ENCODE measurements at regions not wholly inside any gene's neighbourhood (a gene's known extent, or its start where the extent isn't known, plus 50 kb on each side); places are given as distances from the start of the nearest gene placed in this dataset.

GRCh38 chr2:116645155-116645554 lies 1169.3 kb upstream of the DDX18 start:
- H2AFZ ChIP-seq (ENCODE audit: low read length) = no peak overlapping the region
- H3K36me3 ChIP-seq (ENCODE audit: insufficient read depth, low read length) = no peaks in the 10 kb centered on the region
- BruUV-seq (replicated peaks) = no TSS peak
- TF ChIP-seq EZH2phosphoT487 (IDR thresholded peaks at IDR 0.05; ENCODE audit: borderline replicate concordance, low read depth, low read length) (no peak), CTCF (conservative IDR thresholded peaks at IDR 0.05; ENCODE audit: low read length) (no peak)
- no peak for DNase-seq (ENCODE audit: low spot score)
- no peak overlapping the region for H3K27ac ChIP-seq (ENCODE audit: low read depth, low read length, poor library complexity, severe bottlenecking)
- no peaks in the 10 kb centered on the region for H3K9me3 ChIP-seq (ENCODE audit: low read length)
- H4K20me1 ChIP-seq (ENCODE audit: insufficient read depth, low read length) = no peaks in the 10 kb centered on the region
- H3K4me3 ChIP-seq (ENCODE audit: low read depth, low read length, poor library complexity, severe bottlenecking) = no peak overlapping the region
- no peaks in the 10 kb centered on the region for H3K79me2 ChIP-seq (ENCODE audit: insufficient read depth, low read depth, low read length)
- H3K4me1 ChIP-seq (ENCODE audit: insufficient read depth, low read length, poor library complexity, severe bottlenecking) = no peaks in the 10 kb centered on the region
- CTCF ChIA-PET (ENCODE audit: unreplicated experiment) = no interaction called here
- H3K9me2 ChIP-seq (ENCODE audit: insufficient read depth, low read length) = no peaks in the 10 kb centered on the region
- POLR2A ChIA-PET = no interaction called here
- intact Hi-C loops (cut with micrococcal nuclease; ENCODE audit: unreplicated experiment) = no loop called here
- H3K4me2 ChIP-seq (ENCODE audit: low read length) = no peak overlapping the region

DNA sequence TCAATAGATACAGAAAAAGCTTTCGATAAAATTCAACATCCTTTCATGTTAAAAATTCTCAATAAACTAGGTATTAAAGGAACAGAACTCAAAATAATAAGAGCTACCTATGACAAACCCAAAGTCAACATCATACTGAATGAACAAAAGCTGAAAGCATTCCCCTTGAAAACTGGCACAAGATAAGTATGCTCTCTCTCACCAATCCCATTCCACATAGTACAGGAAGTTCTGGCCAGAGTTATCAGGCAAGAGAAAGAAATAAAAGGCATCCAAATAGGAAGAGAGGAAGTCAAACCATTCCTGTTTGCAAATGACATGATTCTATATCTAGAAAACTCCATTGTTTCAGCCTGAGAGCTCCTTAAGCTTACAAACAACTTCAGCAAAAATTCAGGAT lies 1145.8 kb upstream of the DDX18 start:
- TF ChIP-seq CTCF (conservative IDR thresholded peaks at IDR 0.05; ENCODE audit: low read length) = no peak
- no TSS peak for BruUV-seq (replicated peaks)
- H3K79me2 ChIP-seq (ENCODE audit: insufficient read depth, low read depth, low read length) = no peaks in the 10 kb centered on the region
- H3K4me3 ChIP-seq (ENCODE audit: low read depth, low read length, poor library complexity, severe bottlenecking) = no peak overlapping the region
- H2AFZ ChIP-seq (ENCODE audit: low read length) = no peak overlapping the region
- H3K4me1 ChIP-seq (ENCODE audit: insufficient read depth, low read length, poor library complexity, severe bottlenecking) = no peaks in the 10 kb centered on the region
- H3K4me2 ChIP-seq (ENCODE audit: low read length) = no peak overlapping the region
- no peaks in the 10 kb centered on the region for H3K9me3 ChIP-seq (ENCODE audit: low read length)
- no peak for DNase-seq (ENCODE audit: low spot score)
- intact Hi-C loops (cut with micrococcal nuclease; ENCODE audit: unreplicated experiment) = no loop called here
- no peaks in the 10 kb centered on the region for H3K36me3 ChIP-seq (ENCODE audit: insufficient read depth, low read length)
- no peak overlapping the region for H3K27ac ChIP-seq (ENCODE audit: low read depth, low read length, poor library complexity, severe bottlenecking)
- ChIA-PET POLR2A (no interaction called here), CTCF (ENCODE audit: unreplicated experiment) (no interaction called here)
- H3K9me2 ChIP-seq (ENCODE audit: insufficient read depth, low read length) = no peaks in the 10 kb centered on the region
- H4K20me1 ChIP-seq (ENCODE audit: insufficient read depth, low read length) = no peaks in the 10 kb centered on the region

DNA sequence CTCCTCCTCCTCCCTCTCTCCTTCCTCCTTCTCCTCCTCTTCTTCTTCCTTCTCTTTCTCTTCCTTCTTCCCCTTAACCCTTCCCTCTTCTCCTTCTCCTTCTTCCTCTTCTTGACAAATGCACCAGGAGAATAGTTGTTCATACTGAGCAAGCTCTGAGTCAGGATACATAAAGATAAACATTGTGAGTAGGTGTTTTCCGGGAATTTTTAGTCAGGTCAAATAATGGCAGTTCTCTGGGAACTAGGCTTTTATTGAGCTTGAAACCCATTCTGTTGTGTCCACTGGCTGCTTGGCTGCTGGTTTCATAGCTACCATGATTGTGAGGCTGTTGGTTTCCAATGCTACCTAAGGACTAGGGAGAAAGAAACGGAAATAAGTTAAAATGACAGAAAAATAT lies 1144.7 kb upstream of the DDX18 start:
- Histone ChIP-seq H3K36me3 (ENCODE audit: insufficient read depth, low read length) (no peaks in the 10 kb centered on the region), H3K4me2 (ENCODE audit: low read length) (no peak overlapping the region), H3K79me2 (ENCODE audit: insufficient read depth, low read depth, low read length) (no peaks in the 10 kb centered on the region), H3K9me2 (ENCODE audit: insufficient read depth, low read length) (no peaks in the 10 kb centered on the region), H4K20me1 (ENCODE audit: insufficient read depth, low read length) (no peaks in the 10 kb centered on the region), H2AFZ (ENCODE audit: low read length) (no peak overlapping the region), H3K4me3 (ENCODE audit: low read depth, low read length, poor library complexity, severe bottlenecking) (no peak overlapping the region), H3K4me1 (ENCODE audit: insufficient read depth, low read length, poor library complexity, severe bottlenecking) (no peaks in the 10 kb centered on the region), H3K9me3 (ENCODE audit: low read length) (no peaks in the 10 kb centered on the region), H3K27ac (ENCODE audit: low read depth, low read length, poor library complexity, severe bottlenecking) (no peak overlapping the region)
- POLR2A ChIA-PET = no interaction called here
- TF ChIP-seq CTCF (conservative IDR thresholded peaks at IDR 0.05; ENCODE audit: low read length) = no peak
- no peak for TF ChIP-seq EZH2phosphoT487 (IDR thresholded peaks at IDR 0.05; ENCODE audit: borderline replicate concordance, low read depth, low read length)
- no TSS peak for BruUV-seq (replicated peaks)
- intact Hi-C loops (cut with micrococcal nuclease; ENCODE audit: unreplicated experiment) = no loop called here
- CTCF ChIA-PET (ENCODE audit: unreplicated experiment) = no interaction called here
- no peak for DNase-seq (ENCODE audit: low spot score)
